ENCODE measurements at regions not wholly inside any gene's neighbourhood (a gene's known extent, or its start where the extent isn't known, plus 50 kb on each side); places are given as distances from the start of the nearest gene placed in this dataset.

DNA sequence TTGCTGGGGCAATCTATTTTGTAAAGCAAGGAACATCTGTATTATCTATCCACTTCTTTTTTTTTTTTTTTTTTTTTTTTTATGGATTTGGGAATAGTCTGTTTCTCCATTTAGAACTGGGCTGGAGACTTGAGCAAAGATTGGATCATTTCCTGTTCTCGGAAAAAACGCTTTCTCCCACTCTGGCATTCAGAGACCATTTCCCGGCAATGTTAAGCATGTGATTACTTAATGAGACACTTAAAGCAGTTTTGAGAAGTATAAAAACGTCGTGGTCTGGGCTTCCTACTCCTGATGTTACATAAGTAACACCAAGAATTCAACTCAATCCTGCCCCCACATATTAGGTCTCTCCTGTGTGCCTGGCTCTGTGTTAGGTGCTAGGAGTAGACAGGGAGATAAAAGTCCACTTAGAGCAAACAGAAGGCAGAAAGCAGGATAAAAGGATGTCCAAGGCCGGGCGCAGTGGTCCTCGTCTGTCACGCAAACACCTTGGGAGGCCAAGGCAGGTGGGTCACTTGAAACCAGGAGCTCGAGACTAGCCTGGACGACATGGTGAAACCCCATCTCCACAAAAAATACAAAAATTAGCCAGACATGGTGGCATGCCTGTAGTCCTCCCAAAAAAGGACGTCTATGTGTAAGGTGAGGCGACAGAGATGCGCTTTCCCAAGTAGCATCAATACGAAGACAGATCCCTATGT, 152.1 kb upstream of the GSC start:
- no peak for DNase-seq

DNA sequence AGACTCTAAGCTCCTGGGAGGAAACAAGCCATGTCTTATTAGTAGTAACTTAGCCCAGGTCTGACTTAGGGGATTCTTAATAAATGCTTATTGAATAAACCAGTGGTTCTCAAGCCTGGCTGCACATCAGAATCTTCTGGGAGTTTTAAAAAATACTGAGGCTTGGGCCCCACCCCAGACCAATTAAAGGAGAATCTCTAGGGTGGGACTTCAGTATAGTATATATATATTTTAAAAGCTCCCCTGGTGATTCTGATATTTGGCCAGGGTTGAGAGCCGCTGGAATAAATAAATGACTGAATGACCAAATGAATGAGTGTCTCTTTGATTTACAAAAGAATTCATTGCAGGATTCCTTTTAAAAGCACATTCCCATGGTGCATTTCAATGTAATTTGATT, 151.5 kb upstream of the GSC start:
- DNase-seq = no peak

DNA sequence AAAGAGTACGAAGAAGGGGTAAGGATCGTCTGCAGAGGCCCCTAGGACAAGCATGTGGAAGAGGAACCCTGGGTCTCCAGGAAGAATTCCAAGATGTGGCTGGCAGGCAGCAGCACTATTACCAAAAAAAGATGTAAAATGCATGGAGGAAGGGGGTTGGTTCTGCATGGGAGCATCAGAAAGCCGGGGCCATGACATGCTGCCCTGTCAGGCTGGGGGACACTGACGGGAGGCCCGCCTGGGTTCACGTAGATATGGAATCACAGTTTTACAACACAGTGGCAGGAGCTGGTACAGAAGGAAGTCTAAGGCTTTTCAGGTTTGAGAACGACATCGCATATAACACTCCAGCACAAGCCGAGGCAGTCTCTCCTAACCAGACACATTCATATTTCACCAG, 150.0 kb upstream of the GSC start:
- no peak for DNase-seq

DNA sequence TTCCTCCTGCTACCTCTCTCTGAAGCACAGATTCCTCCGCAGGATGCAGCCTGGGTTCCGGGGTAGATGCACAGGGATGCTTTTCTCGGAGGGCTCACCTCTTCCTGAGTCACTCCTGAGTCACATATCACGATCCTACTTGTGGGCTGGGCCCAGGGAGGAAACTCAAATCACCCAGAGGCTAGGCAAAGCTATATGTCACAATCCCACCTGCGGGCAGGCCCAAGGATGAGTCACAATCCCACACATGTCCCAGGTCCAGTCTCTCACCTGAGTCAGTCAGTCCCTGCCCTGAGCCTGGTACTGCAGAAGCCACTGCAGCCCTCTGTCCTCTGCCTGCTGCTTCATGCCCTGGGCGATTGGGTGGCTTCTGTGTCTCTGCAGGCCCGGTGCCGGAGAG, 149.0 kb upstream of the GSC start:
- DNase-seq = peak in 1 of 2 experiments; percentile 3

DNA sequence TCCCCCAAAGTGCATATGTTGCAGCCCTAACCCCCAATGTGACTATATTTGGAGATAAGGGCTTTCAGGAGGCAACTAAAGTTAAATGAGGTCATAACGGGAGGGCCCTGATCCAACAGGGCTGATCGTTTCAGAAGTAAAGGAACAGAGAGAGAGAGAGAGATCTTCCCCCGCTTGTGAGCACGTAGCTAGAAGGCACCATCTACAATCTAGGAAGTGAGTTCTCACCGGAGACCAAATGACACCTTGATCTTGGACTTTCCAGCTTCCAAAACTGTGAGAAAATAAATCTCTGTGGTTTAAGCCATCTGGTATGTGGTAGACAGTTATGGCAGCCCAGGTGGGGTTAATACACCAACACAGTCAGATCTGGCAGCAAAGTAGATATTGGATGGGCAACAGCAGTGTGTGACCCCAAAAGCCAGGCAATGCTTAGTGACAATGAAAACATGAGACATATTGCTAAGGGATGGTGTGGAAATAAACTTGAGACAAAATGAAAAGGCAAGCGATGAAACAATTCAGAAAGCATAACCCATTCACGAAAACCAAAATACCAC, 147.2 kb upstream of the GSC start:
- DNase-seq = no peak

DNA sequence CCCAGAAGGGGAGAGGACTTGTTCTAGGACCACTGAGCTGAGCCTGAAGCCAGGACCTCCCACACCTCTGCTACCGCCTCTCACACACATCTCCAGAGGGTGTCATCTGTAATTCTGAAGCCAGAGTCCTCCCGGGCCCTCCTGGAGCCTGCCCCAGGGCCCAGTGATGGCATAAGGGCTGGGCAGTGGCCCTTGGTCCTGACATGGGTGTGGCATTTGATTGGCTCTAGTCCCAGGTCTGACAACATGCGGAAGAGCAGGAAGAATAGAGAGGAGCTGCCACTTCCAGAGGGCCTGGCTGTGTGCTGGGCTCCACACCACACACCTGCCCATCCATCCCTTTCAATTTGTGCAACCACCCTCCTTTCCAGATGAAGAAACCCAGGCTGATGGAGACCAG, 144.3 kb upstream of the GSC start:
- DNase-seq = no peak

DNA sequence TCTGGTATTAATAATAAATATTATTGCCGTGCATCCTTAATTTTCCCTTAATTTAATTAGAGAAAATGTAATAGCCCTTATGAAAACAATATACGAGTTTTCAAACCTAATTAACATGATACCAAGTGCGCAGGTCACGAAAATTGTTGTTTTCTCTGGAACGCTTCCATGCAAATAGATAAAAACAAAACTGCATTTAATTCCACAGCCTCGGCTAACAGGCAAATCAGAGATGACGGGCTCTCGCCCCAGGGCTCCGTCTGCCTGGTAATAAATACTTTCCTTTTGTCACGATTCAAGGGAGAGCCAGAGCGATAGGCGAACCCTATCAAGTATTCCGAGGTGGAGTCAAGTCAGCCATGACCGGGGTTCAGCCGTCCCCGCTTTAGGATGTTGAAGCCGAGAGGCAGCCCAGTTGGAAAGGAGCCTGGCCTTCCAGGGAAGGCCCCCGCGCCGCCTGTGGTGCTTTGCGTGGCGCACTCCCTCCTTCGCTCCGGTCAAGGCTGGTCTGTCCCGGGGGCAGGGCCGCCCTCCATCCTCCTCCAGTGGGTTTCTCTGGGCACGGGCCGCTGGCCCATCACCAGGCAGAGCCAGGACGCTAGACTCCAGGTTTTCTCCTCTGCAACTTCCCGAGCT, 137.8 kb upstream of the GSC start:
- no peak for DNase-seq

DNA sequence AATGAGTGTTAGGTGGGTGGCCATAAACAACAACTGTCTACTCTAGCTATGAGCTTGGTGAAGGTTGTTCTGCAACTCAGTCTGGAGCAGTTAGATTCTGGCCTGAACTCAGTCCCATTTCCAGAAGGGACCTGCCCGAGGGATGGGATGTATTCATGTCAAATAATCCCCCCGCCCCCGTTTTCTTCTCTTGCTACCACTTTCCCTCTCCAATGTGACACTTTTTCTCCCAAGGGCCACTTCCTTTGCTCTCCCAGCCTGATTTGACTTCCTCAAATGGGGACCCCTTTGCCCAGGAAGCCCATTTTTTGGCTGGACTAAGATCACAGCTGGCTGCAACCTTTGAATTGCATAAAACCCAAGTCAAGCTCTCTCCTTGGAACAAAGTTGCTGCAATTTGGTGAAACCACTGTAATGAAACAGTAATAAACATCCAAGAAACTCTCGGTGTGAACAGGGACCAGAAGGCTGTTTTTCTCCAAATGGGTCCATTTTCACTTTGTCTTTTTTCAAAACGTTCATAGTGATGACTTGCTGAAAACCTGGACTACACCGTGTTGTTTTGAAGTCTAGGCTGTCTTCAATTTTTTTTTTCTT, 137.2 kb upstream of the GSC start:
- DNase-seq = no peak

DNA sequence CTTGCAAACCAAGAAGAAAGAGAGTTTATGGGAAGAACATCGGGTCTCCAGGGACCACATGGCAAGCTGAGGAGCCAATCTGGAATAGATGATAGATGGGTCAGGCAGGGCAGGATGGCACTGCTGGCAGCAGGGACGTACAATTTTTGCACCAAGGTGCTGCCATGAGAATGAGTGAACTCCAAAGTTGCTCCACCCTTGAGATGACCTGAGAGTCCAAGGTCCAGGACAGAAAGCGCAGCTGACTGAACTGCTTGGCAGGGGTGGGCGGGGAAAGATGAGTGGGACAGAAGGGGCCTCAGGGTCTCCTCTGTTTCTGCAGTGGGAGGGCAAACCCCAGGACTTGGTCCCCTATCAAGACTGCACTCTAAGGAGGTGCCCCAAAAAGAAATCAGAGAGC, 136.7 kb upstream of the GSC start:
- DNase-seq = no peak

DNA sequence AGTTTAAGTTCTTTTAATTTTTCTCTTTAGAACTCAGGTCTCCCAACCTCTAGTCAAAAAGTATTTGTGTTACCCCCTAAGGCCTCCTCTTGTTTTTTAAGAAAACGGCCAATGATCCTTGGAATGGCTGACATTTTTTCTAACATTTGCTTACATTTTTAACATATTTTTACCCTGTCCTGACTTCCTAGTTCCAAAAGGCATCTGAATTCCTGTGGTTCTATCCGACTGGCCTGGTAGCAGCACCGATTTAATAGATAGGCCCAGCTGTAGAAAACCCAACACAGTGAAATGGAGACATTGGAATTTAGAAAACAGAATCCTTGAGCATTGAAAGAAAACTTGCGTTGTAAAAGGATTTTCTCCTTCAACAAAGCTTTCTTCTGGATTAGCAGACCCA, 134.7 kb upstream of the GSC start:
- peak in 1 of 2 experiments; percentile 7 for DNase-seq

DNA sequence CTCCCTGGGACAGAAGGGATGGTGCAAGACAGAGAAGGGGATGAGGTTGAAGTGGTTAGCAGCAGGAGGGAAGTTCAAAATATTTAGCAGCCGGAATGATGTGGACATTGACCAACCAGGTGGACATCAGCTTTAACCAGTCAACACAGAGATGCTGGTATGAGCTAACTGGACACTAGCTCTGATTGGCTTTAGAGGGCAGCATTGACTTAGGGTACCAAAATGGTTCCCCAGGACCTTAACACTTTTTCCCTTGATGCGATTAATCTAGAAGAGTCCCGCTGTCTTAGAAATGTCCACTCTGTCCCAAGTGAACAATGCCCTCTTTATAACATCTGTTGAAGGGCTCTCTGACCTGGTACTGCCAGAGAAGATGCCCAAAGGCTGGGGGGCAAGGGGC, 134.0 kb upstream of the GSC start:
- no peak for DNase-seq

DNA sequence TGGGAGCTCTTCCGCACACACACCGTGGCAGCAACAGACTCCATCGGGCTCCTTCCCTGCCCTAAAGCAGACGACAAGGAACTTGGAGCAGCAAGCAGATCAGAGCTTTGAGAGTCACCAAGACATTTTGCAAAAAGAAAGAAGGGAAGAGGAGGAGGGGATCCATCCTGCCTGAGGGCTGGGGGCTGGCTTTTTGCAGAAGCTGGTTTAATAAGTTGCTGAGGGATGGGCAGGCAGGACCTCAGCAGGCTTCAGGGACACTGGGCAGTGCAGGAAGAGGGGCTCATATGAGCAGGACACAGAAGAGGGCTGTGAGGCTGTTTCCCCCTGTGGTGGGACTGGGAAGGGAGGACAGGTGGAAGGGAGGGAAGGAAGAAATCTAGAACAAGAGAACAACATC, 133.4 kb upstream of the GSC start:
- DNase-seq = no peak

DNA sequence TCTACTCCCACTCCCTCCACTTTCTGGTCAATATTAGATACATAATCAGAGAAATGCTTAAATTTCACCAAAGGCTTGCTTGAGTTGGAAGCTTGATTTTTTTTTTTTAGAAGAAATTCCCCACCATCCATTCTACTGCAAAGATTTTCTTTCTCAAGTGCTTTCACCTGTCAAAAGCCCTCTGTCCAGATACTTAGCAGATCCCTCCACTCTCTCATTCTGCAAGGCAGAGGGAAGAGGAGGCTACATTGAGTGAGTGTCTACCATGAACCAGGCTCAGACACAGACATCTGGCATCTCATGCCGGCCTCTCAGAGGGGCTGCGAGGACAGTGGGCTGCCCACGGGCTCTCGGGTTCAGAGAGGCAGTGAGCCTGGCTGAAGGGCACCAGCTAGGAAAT, 127.6 kb upstream of the GSC start:
- no peak for DNase-seq

DNA sequence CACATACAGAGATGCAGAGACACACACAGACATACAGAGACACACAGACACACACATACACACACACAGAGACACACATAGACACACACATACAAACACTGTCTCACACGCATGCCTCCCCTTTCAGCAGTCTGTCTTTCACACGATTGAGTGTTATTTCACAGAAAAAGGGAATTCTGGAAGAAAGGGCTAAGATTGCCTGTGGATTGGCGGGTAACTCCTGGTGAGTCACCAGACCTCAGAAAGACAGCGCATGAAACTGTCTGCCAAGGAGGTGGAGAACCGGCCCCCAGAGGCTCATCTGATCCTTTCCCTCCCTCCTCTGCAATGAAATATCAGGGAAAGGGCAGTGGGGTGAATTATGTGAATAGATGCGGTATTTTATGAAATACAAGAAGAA, 127.2 kb upstream of the GSC start:
- no peak for DNase-seq

DNA sequence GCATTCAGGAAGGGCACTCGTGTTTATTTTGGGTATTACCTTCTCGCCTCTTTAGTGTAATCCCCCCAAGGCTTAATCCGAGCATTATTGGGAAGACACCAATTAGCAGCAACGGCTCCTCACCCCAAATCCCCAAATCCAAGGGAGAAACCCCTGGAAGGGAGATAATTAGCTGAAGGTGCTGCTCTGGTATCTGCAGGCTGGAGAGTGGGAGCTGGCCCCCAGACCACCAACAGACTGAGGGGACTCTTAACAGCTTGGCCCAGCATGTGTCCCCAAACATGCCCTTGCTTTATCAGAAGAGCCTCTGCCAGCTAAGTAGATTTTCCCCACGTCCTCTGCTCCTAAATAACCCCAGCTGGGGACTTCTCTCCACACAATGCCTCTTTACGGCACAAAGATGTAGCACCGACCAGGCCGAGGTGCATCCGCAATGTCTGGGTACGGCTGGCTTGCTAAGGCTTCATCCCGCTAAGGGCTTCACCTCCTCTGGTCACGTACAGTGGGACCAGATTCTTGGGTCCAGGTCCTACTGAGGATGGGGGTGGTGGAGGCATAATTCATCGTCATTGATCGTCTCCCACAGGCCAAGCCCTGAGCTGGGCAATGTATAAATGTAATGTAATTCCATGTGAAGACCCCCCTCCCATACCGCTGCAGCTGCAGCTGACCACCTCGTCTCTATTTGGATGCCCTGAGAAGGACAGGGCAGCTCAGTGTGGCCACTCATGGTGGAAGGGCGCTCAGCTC, 123.7 kb upstream of the GSC start:
- no peak for DNase-seq

DNA sequence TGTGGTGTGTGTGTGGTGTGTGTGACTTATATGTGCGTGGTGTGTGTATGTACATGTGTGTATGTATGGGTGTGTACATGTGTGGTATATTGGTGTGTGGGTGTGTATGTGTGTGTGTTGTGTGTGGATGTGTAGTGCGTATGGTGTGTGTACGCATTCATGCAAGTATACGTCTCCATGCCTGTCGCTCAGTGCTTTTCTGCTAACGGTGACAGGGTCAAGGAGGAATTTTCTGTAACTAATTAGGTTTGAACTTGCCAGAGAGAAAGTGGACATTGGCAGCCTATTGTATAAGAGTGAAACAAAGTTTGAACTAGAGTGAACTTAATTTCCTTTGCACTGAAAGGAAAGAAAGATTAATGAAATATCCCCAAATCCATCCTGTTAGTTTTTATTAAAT, 120.9 kb upstream of the GSC start:
- DNase-seq = no peak

DNA sequence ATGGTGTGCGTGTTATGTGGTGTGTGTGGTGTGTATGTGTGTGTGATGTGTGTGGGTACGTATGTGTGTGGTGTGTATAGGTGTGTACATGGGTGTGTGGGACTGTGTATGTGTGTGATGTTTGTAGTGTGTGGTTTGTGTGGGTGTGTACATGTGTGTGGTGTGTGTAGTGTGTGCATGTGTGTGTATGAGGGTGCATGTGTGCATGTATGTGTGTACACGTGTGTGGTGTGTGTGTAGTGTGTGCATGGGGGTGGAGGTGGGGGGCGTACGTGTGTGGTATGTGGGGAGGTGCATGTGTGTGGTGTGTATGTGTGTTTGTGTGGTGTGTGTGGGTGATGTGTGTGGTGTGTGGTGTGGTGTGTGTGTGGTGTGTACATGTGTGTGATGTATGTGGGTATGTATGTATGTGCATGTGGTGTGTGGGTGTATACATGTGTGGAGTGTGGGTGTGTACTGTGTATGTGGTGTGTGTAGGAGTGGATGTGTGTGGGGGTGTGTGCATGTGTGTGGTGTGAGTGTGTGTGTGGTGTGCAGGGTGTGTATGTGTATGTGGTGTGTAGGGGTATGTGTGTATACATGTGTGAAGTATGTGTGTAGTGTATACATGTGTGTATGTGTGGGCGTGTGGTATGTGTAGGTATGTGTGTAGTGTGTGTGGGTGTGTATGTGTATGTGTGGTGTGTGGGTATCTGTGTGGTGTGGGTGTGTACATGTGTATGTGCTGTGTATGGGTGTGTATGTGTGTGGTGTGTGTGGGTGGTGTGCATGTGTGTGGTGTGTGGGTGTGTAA, 119.8 kb upstream of the GSC start:
- no peak for DNase-seq

DNA sequence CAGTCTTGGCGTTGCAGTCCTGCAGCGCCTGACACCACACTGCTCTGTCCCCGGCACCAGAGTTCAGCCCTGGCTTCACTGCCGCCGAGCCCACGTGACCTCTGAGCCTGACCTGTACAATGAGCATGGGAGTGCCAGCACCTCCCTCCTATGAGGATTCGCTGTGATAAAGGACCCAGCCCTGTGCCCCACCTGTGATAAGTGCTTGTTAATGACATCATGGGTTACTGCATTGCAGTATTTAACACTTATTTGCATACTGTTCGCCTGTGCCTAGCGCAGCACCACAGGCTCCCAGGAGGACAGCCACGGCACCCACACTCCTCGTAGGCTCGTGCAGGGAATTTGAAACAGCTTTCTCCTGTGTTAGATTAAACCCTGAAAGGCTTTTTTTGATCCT, 118.2 kb upstream of the GSC start:
- DNase-seq = no peak

DNA sequence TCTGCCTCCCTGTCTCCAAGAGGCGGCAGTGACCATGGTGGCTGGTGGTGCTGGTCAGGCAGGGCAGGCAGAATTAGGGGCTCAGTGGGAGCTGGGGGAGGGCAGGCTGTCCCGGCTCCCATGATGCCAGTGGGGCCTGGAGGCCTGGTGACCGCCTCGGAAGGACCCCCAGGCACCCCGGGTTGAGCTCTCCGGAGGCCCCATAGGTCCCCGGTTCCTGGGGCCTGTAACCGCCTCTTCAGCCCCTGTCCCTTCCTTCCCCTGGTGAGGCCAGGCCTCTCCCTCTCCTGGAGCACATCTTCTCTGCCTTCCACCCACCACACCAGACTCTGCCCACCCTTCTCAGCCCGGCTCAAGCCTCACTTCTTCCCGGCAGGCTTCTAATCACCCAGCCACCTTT, 117.7 kb upstream of the GSC start:
- no peak for DNase-seq

DNA sequence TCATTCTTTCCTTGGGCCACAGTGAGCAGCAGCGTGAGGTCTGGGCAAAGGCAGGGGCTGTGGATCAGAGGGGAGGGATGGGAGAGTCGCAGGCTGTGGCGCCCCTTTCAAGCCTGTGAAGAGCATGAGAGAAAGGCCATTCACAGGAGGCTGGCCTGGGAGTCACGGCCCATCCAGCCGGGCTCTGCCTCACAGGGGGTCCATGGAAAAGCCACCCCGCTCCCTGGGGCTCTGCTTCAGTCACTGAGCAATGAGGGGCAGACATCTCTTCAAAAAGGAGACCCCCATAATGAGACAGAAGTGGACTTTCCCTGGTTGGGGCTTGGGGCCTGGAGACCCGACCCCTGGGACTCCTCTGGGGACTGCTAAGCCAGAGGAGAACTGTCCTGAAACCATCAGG, 117.0 kb upstream of the GSC start:
- DNase-seq = no peak

DNA sequence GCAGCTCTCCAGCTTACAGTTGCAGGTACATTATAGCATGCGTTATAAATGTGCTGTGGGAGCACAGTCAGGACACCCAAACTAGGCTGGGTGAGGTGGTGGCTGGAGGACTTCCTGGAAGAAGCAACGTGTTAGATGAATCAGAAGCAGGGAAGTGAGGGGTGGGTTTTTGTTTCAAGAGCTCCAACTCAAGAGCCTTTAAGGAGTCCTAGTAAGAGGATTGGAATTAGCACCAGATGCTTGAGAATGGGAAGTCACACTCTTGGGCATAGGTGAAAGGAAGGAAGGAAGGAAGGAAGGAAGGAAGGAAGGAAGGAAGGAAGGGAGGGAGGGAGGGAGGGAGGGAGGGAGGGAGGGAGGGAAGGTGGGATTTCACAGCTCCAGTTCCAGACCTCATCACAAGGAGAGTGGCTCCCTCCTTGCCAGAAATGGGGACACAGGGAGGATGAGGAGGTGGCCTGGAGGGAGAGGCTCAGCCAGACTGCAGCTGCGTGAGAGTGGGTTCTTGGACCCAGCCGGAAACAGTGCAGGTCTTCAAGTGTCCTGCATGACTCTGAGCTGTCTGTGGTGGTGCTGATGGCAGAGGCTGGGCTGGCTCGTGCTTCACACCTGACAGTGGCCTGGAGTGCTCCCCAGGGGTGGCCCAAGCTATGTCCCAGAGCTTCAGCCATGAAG, 115.7 kb upstream of the GSC start:
- no peak for DNase-seq

DNA sequence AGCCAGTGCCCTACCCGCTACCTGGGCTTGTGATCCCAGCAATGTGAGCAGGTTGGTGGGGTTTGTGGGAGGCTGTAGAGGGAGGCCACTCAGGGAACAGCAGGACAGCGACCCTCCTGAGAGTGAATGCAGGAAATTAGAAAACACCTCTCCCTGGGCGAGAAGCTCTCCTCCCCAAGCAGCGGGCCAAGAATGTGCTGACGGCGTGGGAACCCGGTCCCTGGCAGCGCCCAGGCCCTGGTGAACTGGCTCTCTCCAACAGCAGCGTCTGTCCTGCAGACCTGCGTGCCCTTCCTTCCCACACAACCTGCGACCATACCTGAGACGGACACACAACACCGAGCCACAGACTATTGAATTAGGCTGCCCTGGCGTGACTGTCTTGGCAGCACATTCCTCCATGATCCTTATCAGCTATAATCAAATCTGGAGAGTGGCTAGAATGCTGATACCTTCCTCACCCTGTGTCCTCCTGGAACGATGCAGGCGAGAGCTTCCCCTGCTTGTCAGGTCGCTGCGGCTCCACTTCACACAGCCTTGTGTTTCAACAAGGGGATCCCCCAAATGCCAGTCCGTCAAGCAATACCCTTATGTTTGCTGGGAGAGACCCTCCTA, 114.8 kb upstream of the GSC start:
- DNase-seq = no peak

Data from SW 1271 (cell line).